ENCODE measurements at regions not wholly inside any gene's neighbourhood (a gene's known extent, or its start where the extent isn't known, plus 50 kb on each side); places are given as distances from the start of the nearest gene placed in this dataset.

DNA sequence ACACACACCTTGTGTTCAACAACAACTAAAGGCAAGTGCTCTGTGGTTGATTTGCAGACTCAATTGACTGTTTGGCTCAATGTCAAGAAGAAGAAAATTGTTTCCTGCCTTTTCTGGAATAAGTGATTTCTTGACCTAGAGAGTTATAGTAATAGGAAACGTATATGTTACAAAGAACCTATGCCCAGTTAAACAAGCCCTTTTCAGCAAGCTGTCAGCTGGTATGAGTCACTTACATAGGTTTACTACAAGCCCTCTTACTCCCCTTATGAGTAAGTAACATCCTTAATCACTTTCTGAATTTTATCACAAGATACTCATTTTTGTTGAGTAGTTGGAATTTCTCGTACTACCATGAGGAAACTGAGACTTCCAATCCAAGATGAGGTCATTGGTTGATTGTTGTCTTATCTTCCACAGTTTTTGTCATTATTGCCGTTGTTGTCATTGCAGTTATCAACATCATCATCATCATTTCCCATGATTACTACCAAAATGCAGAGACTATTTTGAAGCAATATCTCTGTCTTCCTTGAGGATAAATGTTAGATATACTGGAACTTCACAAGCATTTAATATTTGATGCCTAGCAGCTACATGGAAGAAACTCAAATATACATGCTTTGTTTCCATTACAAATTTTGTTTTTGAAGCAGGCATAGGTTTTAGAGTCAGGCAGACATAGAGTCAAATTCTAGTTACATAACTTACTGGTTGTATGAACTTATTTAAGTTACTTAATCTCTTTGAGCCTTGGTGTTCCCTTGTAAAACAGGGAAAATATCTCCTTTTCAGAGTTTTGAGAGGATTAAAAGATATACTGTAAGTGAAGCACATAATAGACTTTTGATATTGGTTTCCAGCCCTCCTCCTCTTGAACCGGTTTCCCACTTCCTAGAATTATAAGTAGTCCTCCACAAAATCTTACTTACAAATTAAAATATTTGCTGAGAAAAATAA lies 106.0 kb downstream of the RAP2A start:
- no peaks in the 10 kb centered on the region for H3K79me2 ChIP-seq (replicated peaks; ENCODE audit: insufficient read depth)
- H4K20me1 ChIP-seq (replicated peaks; ENCODE audit: insufficient read depth) = no peaks in the 10 kb centered on the region
- H3F3A ChIP-seq (replicated peaks; ENCODE audit: low read depth) = no peaks in the 10 kb centered on the region
- Mint-ChIP-seq H3K27ac (no peak overlapping the region), H3K4me3 (no peak overlapping the region), H3K4me1 (no peaks in the 10 kb centered on the region), H3K27me3 (ENCODE audit: insufficient read depth, low read depth, poor library complexity) (no peaks in the 10 kb centered on the region), H3K36me3 (ENCODE audit: low read depth) (peaks cover 3% of the 10 kb centered on the region; the same call in 2 of the 3 replicates), H3K9me3 (peaks cover 5% of the 10 kb centered on the region; the same call in 2 of the 3 replicates)
- no peak overlapping the region for H2AFZ ChIP-seq
- H3K4me1 ChIP-seq (ENCODE audit: insufficient read depth) = no peaks in the 10 kb centered on the region
- no peaks in the 10 kb centered on the region for H3K27me3 ChIP-seq (ENCODE audit: insufficient read depth)
- ATAC-seq (no peak), DNase-seq (ENCODE audit: low spot score) (no peak)
- H3K4me3 ChIP-seq = no peak overlapping the region
- H3K27ac ChIP-seq (ENCODE audit: low read depth) = no peak overlapping the region
- peaks cover 7% of the 10 kb centered on the region; the same call in 1 of the 2 replicates for H3K9me2 ChIP-seq (ENCODE audit: insufficient read depth)
- no peak overlapping the region for H3K4me2 ChIP-seq
- TF ChIP-seq, protein P1, sequence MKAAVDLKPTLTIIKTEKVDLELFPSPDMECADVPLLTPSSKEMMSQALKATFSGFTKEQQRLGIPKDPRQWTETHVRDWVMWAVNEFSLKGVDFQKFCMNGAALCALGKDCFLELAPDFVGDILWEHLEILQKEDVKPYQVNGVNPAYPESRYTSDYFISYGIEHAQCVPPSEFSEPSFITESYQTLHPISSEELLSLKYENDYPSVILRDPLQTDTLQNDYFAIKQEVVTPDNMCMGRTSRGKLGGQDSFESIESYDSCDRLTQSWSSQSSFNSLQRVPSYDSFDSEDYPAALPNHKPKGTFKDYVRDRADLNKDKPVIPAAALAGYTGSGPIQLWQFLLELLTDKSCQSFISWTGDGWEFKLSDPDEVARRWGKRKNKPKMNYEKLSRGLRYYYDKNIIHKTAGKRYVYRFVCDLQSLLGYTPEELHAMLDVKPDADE (IDR thresholded peaks at IDR 0.05) = no peak
- TF ChIP-seq ZNF331 (CRISPR knock-in tag; IDR thresholded peaks at IDR 0.05; ENCODE audit: low read depth) (no peak), EZH2phosphoT487 (IDR thresholded peaks at IDR 0.05; ENCODE audit: unreplicated experiment) (no peak), CREB1 (CRISPR knock-in tag; IDR thresholded peaks at IDR 0.05; ENCODE audit: low read depth) (no peak), EZH2 (IDR thresholded peaks at IDR 0.05; ENCODE audit: low read depth, unreplicated experiment) (no peak), NANOG (IDR thresholded peaks at IDR 0.05; ENCODE audit: borderline replicate concordance) (no peak), ZNF114 (CRISPR knock-in tag; IDR thresholded peaks at IDR 0.05) (no peak), STAT1 (IDR thresholded peaks at IDR 0.05; ENCODE audit: unreplicated experiment) (no peak), JUNB (IDR thresholded peaks at IDR 0.05; ENCODE audit: unreplicated experiment) (no peak), POLR2AphosphoS5 (IDR thresholded peaks at IDR 0.05; ENCODE audit: low read depth) (no peak)
- TF ChIP-seq, protein P2, sequence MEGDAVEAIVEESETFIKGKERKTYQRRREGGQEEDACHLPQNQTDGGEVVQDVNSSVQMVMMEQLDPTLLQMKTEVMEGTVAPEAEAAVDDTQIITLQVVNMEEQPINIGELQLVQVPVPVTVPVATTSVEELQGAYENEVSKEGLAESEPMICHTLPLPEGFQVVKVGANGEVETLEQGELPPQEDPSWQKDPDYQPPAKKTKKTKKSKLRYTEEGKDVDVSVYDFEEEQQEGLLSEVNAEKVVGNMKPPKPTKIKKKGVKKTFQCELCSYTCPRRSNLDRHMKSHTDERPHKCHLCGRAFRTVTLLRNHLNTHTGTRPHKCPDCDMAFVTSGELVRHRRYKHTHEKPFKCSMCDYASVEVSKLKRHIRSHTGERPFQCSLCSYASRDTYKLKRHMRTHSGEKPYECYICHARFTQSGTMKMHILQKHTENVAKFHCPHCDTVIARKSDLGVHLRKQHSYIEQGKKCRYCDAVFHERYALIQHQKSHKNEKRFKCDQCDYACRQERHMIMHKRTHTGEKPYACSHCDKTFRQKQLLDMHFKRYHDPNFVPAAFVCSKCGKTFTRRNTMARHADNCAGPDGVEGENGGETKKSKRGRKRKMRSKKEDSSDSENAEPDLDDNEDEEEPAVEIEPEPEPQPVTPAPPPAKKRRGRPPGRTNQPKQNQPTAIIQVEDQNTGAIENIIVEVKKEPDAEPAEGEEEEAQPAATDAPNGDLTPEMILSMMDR (conservative IDR thresholded peaks at IDR 0.05; ENCODE audit: low read depth in 2 of 2) = no peak
- TF ChIP-seq, protein P3, sequence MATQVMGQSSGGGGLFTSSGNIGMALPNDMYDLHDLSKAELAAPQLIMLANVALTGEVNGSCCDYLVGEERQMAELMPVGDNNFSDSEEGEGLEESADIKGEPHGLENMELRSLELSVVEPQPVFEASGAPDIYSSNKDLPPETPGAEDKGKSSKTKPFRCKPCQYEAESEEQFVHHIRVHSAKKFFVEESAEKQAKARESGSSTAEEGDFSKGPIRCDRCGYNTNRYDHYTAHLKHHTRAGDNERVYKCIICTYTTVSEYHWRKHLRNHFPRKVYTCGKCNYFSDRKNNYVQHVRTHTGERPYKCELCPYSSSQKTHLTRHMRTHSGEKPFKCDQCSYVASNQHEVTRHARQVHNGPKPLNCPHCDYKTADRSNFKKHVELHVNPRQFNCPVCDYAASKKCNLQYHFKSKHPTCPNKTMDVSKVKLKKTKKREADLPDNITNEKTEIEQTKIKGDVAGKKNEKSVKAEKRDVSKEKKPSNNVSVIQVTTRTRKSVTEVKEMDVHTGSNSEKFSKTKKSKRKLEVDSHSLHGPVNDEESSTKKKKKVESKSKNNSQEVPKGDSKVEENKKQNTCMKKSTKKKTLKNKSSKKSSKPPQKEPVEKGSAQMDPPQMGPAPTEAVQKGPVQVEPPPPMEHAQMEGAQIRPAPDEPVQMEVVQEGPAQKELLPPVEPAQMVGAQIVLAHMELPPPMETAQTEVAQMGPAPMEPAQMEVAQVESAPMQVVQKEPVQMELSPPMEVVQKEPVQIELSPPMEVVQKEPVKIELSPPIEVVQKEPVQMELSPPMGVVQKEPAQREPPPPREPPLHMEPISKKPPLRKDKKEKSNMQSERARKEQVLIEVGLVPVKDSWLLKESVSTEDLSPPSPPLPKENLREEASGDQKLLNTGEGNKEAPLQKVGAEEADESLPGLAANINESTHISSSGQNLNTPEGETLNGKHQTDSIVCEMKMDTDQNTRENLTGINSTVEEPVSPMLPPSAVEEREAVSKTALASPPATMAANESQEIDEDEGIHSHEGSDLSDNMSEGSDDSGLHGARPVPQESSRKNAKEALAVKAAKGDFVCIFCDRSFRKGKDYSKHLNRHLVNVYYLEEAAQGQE (IDR thresholded peaks at IDR 0.05; ENCODE audit: unreplicated experiment) = no peak
- TF ChIP-seq, protein P4, sequence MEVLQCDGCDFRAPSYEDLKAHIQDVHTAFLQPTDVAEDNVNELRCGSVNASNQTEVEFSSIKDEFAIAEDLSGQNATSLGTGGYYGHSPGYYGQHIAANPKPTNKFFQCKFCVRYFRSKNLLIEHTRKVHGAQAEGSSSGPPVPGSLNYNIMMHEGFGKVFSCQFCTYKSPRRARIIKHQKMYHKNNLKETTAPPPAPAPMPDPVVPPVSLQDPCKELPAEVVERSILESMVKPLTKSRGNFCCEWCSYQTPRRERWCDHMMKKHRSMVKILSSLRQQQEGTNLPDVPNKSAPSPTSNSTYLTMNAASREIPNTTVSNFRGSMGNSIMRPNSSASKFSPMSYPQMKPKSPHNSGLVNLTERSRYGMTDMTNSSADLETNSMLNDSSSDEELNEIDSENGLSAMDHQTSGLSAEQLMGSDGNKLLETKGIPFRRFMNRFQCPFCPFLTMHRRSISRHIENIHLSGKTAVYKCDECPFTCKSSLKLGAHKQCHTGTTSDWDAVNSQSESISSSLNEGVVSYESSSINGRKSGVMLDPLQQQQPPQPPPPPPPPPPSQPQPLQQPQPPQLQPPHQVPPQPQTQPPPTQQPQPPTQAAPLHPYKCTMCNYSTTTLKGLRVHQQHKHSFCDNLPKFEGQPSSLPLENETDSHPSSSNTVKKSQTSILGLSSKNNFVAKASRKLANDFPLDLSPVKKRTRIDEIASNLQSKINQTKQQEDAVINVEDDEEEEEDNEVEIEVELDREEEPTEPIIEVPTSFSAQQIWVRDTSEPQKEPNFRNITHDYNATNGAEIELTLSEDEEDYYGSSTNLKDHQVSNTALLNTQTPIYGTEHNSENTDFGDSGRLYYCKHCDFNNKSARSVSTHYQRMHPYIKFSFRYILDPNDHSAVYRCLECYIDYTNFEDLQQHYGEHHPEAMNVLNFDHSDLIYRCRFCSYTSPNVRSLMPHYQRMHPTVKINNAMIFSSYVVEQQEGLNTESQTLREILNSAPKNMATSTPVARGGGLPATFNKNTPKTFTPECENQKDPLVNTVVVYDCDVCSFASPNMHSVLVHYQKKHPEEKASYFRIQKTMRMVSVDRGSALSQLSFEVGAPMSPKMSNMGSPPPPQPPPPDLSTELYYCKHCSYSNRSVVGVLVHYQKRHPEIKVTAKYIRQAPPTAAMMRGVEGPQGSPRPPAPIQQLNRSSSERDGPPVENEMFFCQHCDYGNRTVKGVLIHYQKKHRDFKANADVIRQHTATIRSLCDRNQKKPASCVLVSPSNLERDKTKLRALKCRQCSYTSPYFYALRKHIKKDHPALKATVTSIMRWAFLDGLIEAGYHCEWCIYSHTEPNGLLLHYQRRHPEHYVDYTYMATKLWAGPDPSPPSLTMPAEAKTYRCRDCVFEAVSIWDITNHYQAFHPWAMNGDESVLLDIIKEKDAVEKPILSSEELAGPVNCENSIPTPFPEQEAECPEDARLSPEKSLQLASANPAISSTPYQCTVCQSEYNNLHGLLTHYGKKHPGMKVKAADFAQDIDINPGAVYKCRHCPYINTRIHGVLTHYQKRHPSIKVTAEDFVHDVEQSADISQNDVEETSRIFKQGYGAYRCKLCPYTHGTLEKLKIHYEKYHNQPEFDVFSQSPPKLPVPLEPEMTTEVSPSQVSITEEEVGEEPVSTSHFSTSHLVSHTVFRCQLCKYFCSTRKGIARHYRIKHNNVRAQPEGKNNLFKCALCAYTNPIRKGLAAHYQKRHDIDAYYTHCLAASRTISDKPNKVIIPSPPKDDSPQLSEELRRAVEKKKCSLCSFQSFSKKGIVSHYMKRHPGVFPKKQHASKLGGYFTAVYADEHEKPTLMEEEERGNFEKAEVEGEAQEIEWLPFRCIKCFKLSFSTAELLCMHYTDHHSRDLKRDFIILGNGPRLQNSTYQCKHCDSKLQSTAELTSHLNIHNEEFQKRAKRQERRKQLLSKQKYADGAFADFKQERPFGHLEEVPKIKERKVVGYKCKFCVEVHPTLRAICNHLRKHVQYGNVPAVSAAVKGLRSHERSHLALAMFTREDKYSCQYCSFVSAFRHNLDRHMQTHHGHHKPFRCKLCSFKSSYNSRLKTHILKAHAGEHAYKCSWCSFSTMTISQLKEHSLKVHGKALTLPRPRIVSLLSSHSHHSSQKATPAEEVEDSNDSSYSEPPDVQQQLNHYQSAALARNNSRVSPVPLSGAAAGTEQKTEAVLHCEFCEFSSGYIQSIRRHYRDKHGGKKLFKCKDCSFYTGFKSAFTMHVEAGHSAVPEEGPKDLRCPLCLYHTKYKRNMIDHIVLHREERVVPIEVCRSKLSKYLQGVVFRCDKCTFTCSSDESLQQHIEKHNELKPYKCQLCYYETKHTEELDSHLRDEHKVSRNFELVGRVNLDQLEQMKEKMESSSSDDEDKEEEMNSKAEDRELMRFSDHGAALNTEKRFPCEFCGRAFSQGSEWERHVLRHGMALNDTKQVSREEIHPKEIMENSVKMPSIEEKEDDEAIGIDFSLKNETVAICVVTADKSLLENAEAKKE (CRISPR knock-in tag; IDR thresholded peaks at IDR 0.05) = no peak
- no peaks in the 10 kb centered on the region for H3K36me3 ChIP-seq (ENCODE audit: insufficient read depth)
